ENCODE measurements at regions not wholly inside any gene's neighbourhood (a gene's known extent, or its start where the extent isn't known, plus 50 kb on each side); places are given as distances from the start of the nearest gene placed in this dataset.
"Not testable (repeated sequence)": the region's sequence is repeated elsewhere in the genome, so short reads cannot be mapped to it uniquely, and the experiment has no call there.

- no peak for DNase-seq (ENCODE audit: low spot score)
Observed at GRCh38 chr3:101138817-101139216, 145.6 kb upstream of the ABI3BP start.

- DNase-seq (ENCODE audit: low spot score), result no peak
Observed at GRCh38 chr3:101134331-101134730, 141.1 kb upstream of the ABI3BP start.

GRCh38 chr3:101133652-101134051, 140.4 kb upstream of the ABI3BP start:
- no peak for DNase-seq (ENCODE audit: low spot score)

- DNase-seq (ENCODE audit: low spot score), result not testable (repeated sequence)
Observed at GRCh38 chr3:101133197-101133596, 140.0 kb upstream of the ABI3BP start.

DNA sequence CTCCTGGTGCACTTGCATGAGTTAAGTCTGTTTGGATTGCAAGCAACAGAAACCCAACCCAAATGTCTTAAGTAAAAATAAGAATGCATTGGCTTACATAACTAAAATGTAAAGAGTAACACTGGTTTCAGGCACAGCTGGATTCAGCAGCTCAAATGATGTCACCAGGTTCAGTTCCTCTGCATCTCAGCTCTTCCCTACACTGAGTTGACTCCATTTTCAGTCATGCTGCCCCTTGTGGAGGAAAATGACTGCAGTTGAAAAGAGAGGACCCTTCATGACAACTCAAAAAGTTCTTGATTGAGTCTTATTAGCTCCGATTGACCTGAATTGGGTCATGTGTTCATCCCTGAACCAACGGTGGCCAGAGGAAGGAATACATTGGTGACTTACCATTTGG, 138.5 kb upstream of the ABI3BP start:
- DNase-seq (ENCODE audit: low spot score), result no peak

- no peak for DNase-seq (ENCODE audit: low spot score)
Observed at GRCh38 chr3:101128786-101129185, 135.6 kb upstream of the ABI3BP start.

GRCh38 chr3:101128001-101128400, 134.8 kb upstream of the ABI3BP start:
- no peak for DNase-seq (ENCODE audit: low spot score)

GRCh38 chr3:101124125-101124524, 130.9 kb upstream of the ABI3BP start:
- no peak for DNase-seq (ENCODE audit: low spot score)

- DNase-seq (ENCODE audit: low spot score), result no peak
Observed at GRCh38 chr3:101123081-101123480, 129.9 kb upstream of the ABI3BP start.

DNA sequence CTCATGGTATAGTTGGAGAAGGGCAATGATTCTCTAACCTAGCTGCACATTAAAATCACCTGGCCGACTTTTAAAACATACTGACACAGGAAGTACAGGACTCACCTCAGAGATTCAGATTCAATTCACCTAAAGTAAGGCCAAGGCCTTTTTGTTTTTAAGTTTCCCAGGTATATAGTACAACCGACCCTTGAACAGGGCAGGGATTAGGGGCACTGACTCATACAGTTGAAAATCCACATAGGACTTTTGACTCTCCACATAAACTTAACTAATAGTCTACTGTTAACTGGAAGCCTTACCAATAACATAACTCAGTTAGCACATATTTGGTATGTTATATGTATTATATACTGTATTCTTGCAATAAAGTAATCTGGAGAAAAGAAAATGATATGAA, 129.5 kb upstream of the ABI3BP start:
- DNase-seq (ENCODE audit: low spot score), result no peak

DNA sequence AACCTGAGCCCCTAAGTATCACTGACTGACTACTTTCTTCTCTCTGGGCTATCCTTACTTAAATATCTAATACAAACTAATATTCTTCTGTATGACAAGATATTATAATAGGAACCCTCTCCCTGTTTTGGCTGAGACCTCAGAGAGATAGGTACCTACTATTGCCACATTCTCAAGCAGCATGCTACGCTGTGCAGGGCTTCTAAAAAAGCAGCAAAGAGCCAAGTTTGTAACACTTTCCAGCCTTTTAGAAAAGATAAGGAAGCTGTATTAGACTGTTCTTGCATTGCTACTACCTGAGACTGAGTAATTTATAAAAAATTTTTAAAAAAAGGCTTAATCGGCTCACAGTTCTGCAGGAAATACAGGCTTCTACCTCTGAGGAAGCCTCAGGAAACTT, 126.8 kb upstream of the ABI3BP start:
- no peak for DNase-seq (ENCODE audit: low spot score)

GRCh38 chr3:101119535-101119934, 126.3 kb upstream of the ABI3BP start:
- no peak for DNase-seq (ENCODE audit: low spot score)

- DNase-seq (ENCODE audit: low spot score), result no peak
Observed at GRCh38 chr3:101117980-101118379, 124.8 kb upstream of the ABI3BP start.

GRCh38 chr3:101117465-101117864, 124.2 kb upstream of the ABI3BP start:
- no peak for DNase-seq (ENCODE audit: low spot score)

- DNase-seq (ENCODE audit: low spot score), result not testable (repeated sequence)
Observed at GRCh38 chr3:101110295-101110694, 117.1 kb upstream of the ABI3BP start.

GRCh38 chr3:101104321-101104720, 111.1 kb upstream of the ABI3BP start:
- DNase-seq (ENCODE audit: low spot score), result no peak

DNA sequence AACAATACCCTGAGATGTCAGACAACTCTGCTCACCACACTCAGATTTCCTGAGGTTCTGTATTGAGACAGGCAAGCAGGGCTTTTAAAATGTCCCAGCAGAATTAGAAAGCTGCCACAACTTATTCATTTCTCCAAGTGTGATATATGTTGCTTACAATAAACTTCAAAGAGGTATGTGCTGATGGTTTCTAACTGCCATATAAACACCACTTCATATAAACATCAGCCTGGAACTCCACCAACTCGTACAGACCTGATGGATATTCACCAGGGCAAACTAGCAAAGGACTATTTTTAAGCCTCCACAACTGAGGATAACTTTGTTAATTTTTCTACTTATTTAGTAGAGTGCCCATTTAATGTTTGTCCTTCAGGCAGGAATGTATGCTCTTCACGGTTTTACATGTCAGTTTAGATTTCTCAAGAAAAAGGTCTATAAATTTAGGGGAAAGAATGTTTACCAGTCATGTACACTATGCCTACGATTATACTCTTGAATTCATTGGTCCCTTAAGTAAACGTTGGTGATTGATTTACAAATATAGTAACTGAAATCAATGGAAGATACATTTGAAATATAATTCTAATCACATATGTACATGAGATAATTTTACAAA, 109.6 kb upstream of the ABI3BP start:
- no peak for DNase-seq (ENCODE audit: low spot score)

DNA sequence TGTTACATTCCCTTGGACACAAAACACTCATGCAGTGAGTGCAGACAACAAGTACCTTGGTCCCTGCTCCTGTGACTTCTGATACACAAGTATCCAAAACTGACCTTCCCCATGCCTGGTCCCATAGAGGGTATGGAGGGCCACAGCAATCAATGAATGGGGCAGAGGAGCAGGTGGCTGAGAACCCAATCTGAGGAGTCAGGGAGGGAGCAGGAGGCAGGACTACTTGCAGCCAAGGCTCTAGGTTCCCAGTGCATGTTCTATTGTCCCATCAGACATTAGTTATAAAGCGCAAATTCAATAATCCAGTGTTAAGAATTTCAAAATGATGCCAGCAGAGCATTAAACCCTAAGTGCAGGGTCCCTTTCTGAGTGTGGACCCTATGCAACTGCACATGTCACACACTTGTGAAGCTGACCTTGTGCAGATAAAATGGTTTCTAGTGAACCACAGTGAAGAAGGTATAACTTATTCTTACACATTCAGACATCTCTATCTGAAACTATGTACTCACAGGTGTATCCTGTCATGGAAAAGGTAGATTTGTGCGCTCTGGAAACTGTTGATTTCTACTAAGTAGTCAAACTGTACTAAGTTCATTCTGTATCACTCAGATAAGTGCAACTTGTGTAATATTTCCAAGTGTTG, 107.3 kb upstream of the ABI3BP start:
- DNase-seq (ENCODE audit: low spot score), result no peak

GRCh38 chr3:101099791-101100190, 106.6 kb upstream of the ABI3BP start:
- no peak for DNase-seq (ENCODE audit: low spot score)

DNA sequence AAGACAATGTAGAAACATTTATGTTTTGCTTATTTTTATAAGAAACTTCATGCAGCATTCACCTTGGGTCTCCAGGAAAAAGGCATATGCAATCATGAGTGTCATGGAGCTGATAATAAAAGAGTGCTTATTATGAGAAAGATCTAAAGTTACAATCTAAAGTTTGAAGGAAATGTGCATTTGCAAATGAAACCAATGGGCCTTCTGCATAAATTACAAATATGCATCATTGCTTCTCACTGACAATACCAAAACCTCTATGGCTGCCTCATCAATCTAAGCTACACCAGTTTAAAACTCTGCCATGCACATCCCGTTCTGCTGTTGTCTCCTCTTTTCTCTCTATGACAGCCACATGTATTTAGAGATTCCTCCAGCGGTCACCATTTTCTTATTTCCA, 103.2 kb upstream of the ABI3BP start:
- DNase-seq (ENCODE audit: low spot score), result no peak

- no peak for DNase-seq (ENCODE audit: low spot score)
Observed at GRCh38 chr3:101095693-101096430, 102.6 kb upstream of the ABI3BP start.

- DNase-seq (ENCODE audit: low spot score), result no peak
Observed at GRCh38 chr3:101091489-101091888, 98.3 kb upstream of the ABI3BP start.

GRCh38 chr3:101085752-101086151, 92.5 kb upstream of the ABI3BP start:
- DNase-seq (ENCODE audit: low spot score), result no peak

Data from cerebellar cortex (tissue), 1 donor.